Left hindlimb (tissue), 1 donor: ENCODE measurements at regions not wholly inside any gene's neighbourhood (a gene's known extent, or its start where the extent isn't known, plus 50 kb on each side); places are given as distances from the start of the nearest gene placed in this dataset.
"Not testable (repeated sequence)": the region's sequence is repeated elsewhere in the genome, so short reads cannot be mapped to it uniquely, and the experiment has no call there.

Source experiments
- DNase-seq: peaks from one replicate; pipeline ENCODE4 v3.0.0-alpha.2; 2018

DNA sequence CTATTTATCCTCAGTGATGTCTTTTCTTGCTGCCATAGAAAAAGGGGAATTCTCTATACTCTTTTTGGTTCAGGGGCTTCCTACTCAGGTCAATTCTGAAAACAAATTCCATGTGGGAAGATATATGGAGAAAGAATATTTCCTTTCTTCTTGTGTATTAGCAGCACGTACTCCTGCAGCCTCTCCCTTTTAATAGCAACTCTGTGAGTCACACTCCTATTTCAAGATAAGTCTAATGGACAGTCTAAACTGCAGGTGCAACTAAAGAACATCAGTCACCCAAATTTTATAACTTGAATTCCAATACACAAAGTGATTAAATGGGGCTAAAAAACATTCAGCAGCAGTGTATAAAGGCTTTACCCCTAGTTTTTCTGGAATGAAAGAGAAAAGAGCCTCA is 942.2 kb downstream of the CNTNAP5 start:
- DNase-seq = no peak

GRCh38 chr2:124970030-124970429 is 944.9 kb downstream of the CNTNAP5 start:
- DNase-seq = no peak

- no peak for DNase-seq
Observed at GRCh38 chr2:124973396-124973795, 948.3 kb downstream of the CNTNAP5 start.

- no peak for DNase-seq
Observed at GRCh38 chr2:124975224-124975623, 950.1 kb downstream of the CNTNAP5 start.

- no peak for DNase-seq
Observed at GRCh38 chr2:124975648-124976047, 950.6 kb downstream of the CNTNAP5 start.

- no peak for DNase-seq
Observed at GRCh38 chr2:124978597-124978996, 953.5 kb downstream of the CNTNAP5 start.

- DNase-seq = no peak
Observed at GRCh38 chr2:124983595-124983994, 958.5 kb downstream of the CNTNAP5 start.

DNA sequence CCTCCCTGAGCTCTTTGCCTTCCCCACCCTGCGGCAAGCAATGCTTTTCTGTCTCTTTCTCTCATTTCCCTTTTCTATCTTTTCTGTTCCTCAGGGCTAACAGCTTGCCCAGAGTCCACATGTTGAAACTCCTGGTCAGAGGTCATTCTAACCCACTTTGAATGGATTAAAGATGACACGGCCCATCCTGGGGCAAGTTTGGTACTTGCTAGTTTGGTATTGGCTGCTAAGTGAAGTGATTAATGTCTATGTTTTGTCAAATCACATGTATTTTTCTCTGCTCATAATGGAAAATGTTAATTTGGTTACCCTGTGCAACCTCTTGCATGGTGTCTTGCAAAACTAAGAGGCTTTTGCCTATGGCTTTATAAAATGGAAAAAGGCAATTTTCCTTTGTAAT is 960.2 kb downstream of the CNTNAP5 start:
- DNase-seq = no peak

GRCh38 chr2:124986136-124986535 is 961.0 kb downstream of the CNTNAP5 start:
- no peak for DNase-seq

GRCh38 chr2:124986870-124987269 is 961.8 kb downstream of the CNTNAP5 start:
- not testable (repeated sequence) for DNase-seq

GRCh38 chr2:124987436-124987835 is 962.3 kb downstream of the CNTNAP5 start:
- not testable (repeated sequence) for DNase-seq

DNA sequence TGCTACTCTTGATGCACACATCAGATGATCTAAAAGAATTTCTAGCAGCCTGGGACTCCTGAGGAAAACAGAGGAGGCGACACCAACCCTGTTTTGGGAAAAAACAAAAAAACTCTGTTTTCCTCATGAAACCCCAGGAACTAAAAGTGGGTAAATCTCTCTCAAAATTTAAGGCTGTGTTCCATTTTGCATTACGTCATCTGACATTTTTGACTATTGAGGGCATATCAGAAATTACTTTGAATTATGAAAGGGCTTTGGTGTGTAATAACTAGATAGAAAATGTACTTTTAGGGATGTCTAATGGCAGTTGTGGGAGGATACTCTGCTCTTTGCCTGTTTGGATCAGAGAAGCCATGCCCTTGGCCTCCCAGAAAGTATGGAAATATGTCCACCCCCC is 963.0 kb downstream of the CNTNAP5 start:
- DNase-seq = no peak

DNA sequence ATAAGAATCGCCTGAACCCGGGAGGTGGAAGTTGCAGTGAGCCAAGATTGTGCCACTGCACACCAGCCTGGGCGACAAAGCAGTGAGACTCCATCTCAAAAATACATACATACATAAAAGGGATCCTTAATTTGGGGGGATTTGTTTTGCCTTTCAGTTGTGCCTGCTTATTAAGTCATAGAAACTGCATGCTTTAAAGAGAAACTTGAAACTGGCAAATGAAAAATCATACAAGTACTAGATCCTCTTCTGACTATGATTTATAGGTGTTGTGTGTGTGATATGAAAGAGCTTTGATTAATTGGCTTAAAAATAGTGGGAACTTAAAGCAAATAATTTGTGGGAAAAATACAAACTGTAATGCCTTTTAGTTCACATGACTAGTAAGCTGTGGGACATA is 963.7 kb downstream of the CNTNAP5 start:
- no peak for DNase-seq

DNA sequence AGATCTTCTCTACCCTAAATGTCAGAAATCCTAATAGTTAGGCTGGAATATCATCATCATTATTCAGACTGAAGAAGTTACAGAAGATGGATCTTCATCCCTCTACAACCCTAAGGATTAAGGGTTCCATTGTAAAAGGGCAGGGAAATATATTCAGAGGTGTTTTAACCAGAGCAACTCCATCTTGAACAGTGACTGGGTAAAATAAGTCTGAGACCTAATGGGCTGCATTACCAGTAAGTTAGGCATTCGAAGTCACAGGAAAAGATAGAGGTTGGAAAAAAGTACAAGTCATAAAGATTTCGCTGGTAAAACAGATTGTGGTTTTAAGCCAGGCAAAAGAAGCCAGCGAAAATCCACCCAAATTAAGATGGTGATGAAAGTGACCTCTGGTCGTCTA is 968.7 kb downstream of the CNTNAP5 start:
- no peak for DNase-seq

DNA sequence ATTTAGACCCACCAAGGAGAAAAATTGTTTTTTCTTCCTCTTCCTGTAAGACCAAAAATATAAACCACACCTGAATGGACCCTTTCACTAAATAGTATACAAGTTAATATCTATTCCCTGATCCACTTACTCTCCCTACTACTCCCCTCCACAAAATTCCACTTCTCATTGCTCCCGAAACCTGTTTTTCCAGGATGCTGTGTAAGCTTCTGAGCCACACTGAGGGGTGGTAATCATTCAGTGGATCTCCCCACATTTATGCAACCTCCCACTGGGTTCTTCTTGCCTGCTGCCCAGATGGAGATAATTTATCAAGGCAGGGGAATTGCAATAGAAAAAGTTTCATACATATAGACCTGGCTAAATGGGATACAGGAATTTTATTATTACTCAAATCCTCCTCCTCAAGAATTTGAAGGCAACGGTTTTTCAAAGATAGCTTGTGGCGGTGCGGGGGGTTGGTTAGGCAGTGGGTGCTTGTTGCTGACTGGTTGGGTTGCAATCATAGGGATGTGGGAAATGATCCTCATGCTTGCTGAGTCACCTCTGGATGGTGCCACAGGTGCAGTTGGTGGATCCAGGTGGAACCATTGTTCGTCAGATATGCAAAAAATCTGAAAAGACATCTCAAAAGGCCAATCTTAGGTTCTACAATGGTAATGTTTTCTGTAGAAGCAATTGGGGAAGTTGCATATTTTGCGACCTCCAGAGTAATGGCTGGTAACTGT is 970.3 kb downstream of the CNTNAP5 start:
- DNase-seq = no peak

GRCh38 chr2:124996406-124996805 is 971.3 kb downstream of the CNTNAP5 start:
- no peak for DNase-seq

- no peak for DNase-seq
Observed at GRCh38 chr2:124999906-125000305, 974.8 kb downstream of the CNTNAP5 start.

DNA sequence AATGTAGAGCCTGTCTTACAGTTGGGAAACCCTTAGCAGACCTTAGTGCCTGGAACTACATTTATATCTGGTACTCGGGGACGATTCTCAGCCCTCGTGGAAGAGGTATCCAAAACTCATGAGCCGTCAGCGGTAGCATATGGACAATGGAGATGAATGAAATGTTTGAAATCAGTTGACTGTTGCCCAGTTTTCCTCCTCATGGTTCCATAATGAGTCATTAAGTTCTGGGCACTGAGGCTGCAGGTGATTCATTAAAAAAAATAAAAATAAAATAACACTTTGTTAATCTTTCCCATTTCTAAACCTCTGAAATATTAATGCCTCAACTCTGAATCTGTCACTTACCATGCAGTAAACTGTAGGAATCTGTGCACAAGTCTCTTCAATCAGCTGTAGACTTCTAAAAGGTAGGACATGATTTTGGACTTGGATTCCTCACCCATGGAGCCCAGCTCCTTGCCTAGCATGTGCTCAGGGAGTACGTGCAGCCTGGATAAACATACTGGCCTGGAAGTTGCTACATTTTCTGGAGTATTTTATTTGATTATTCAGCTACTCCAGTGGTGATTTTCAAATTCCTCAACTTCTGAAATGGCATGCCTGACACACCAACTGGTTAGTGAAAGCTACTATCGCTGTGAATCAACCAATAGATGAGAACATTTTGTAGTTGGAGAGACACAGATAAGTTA is 979.2 kb downstream of the CNTNAP5 start:
- no peak for DNase-seq

DNA sequence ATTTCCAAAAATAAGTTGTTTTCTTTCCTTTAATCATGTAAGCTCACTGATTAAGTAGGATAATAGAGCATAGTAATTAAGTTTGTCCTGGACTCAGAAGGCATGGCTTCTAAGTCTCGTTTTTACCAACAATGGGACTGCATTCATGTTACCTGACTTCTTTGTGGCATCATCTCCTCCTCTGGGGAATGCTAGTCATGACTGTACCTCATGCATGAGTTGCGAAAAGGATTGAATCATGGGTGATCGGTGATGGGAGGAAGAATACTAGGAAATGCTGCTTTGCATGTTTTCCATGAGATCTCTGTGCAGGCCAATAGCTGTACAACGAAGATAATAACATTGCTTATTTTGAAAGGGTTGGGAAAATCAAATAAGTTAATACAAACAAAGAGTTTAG is 981.6 kb downstream of the CNTNAP5 start:
- DNase-seq = no peak

DNA sequence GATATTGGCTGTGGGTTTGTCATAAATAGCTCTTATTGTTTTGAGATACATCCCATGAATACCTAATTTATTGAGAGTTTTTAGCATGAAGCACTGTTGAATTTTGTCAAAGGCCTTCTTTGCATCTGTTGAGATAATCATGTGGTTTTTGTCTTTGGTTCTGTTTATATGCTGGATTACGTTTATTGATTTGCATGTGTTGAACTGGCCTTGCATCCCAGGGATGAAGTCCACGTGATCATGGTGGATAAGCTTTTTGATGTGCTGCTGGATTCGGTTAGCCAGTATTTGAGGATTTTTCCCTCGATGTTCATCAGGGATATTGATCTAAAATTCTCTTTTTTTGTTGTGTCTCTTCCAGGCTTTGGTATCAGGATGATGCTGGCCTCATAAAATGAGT is 1003.6 kb downstream of the CNTNAP5 start:
- not testable (repeated sequence) for DNase-seq

DNA sequence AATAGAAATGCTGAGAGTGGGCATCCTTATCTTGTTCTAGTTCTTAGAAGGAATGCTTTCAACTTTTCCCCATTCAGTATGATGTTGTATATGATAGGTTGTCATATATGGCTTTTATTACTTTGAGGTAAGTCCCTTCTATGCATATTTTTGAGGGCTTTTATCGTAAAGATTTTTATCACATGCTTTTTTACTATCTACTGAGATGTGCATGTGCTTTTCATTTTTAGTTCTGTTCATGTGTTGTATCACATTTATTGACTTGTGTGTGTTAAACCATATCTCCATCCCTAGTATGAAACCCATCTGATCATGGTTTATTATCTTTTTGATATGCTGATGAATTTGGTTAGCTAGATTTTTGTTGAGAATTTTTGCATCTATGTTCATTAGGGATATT is 1008.8 kb downstream of the CNTNAP5 start:
- DNase-seq = no peak

GRCh38 chr2:125037135-125037653 is 1012.1 kb downstream of the CNTNAP5 start:
- DNase-seq = no peak

DNA sequence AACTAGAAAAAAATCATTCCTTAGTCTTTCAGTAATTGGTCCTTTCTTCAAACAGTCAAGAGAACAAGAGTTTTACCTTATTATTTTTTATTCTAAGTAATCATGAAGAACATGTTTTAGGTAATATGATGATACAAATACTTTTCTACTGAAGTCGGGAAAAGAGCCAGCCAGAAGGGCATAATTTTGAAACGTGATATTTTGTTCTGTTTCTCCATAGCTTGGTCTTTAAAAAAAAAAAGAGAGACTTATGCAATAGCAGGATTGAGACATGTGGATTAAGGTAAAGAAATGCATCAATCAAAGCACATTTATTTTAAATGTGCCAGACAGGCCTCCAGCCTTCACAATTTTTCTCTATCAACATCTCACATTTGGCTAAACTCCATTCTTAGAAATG is 1016.8 kb downstream of the CNTNAP5 start:
- no peak for DNase-seq

DNA sequence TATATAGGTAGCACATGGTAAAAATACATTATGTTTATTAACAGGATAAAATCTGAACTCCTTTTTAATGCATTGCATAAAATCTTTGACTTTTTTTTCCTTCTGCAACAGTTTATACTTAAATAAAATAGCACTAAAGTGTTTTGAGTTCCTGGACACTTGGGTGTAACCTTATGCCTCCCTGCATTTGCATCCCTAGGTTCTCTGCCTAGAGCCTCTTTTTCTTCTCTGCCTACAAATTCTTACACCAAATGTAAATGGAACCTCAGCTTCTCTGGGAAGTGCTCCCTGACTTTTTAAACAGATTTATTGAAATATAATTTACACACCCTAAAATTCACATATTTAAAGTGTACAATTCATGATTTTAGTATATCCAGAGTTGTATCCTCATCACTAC is 1017.6 kb downstream of the CNTNAP5 start:
- DNase-seq = no peak
